ENCODE measurements at regions not wholly inside any gene's neighbourhood (a gene's known extent, or its start where the extent isn't known, plus 50 kb on each side); places are given as distances from the start of the nearest gene placed in this dataset.

- intact Hi-C loops (cut with micrococcal nuclease; ENCODE audit: unreplicated experiment) = no loop called here
- no peaks in the 10 kb centered on the region for H3K79me2 ChIP-seq (ENCODE audit: insufficient read depth, low read depth, low read length)
- no peak overlapping the region for H3K4me2 ChIP-seq (ENCODE audit: low read length)
- H3K4me1 ChIP-seq (ENCODE audit: insufficient read depth, low read length, poor library complexity, severe bottlenecking) = no peaks in the 10 kb centered on the region
- H3K27ac ChIP-seq (ENCODE audit: low read depth, low read length, poor library complexity, severe bottlenecking) = no peak overlapping the region
- H4K20me1 ChIP-seq (ENCODE audit: insufficient read depth, low read length) = no peaks in the 10 kb centered on the region
- POLR2A ChIA-PET = interaction anchor here (0.9 kb wide), 1 partner anchor 8 kb away, joined by 3 read pairs; no protein-coding TSS in a partner anchor
- H2AFZ ChIP-seq (ENCODE audit: low read length) = no peak overlapping the region
- H3K4me3 ChIP-seq (ENCODE audit: low read depth, low read length, poor library complexity, severe bottlenecking) = no peak overlapping the region
- H3K9me2 ChIP-seq (ENCODE audit: insufficient read depth, low read length) = no peaks in the 10 kb centered on the region
- no TSS peak for BruUV-seq (replicated peaks)
- H3K36me3 ChIP-seq (ENCODE audit: insufficient read depth, low read length) = no peaks in the 10 kb centered on the region
- no peaks in the 10 kb centered on the region for H3K9me3 ChIP-seq (ENCODE audit: low read length)
- no peak for DNase-seq (ENCODE audit: low spot score)
- CTCF ChIA-PET (ENCODE audit: unreplicated experiment) = no interaction called here
- TF ChIP-seq EZH2phosphoT487 (IDR thresholded peaks at IDR 0.05; ENCODE audit: borderline replicate concordance, low read depth, low read length) = no peak
- TF ChIP-seq, protein P1, sequence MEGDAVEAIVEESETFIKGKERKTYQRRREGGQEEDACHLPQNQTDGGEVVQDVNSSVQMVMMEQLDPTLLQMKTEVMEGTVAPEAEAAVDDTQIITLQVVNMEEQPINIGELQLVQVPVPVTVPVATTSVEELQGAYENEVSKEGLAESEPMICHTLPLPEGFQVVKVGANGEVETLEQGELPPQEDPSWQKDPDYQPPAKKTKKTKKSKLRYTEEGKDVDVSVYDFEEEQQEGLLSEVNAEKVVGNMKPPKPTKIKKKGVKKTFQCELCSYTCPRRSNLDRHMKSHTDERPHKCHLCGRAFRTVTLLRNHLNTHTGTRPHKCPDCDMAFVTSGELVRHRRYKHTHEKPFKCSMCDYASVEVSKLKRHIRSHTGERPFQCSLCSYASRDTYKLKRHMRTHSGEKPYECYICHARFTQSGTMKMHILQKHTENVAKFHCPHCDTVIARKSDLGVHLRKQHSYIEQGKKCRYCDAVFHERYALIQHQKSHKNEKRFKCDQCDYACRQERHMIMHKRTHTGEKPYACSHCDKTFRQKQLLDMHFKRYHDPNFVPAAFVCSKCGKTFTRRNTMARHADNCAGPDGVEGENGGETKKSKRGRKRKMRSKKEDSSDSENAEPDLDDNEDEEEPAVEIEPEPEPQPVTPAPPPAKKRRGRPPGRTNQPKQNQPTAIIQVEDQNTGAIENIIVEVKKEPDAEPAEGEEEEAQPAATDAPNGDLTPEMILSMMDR (conservative IDR thresholded peaks at IDR 0.05; ENCODE audit: low read length) = no peak
These were observed 277.5 kb upstream of the PPP2R3A start for GRCh38 chr3:135688003-135688402.

GRCh38 chr3:135690664-135691063, 274.9 kb upstream of the PPP2R3A start:
- Histone ChIP-seq H3K4me1 (ENCODE audit: insufficient read depth, low read length, poor library complexity, severe bottlenecking) (no peaks in the 10 kb centered on the region), H2AFZ (ENCODE audit: low read length) (no peak overlapping the region), H3K27ac (ENCODE audit: low read depth, low read length, poor library complexity, severe bottlenecking) (no peak overlapping the region), H3K36me3 (ENCODE audit: insufficient read depth, low read length) (no peaks in the 10 kb centered on the region), H3K79me2 (ENCODE audit: insufficient read depth, low read depth, low read length) (no peaks in the 10 kb centered on the region), H3K4me2 (ENCODE audit: low read length) (no peak overlapping the region), H3K4me3 (ENCODE audit: low read depth, low read length, poor library complexity, severe bottlenecking) (no peak overlapping the region), H3K9me2 (ENCODE audit: insufficient read depth, low read length) (no peaks in the 10 kb centered on the region), H3K9me3 (ENCODE audit: low read length) (no peaks in the 10 kb centered on the region), H4K20me1 (ENCODE audit: insufficient read depth, low read length) (no peaks in the 10 kb centered on the region)
- TF ChIP-seq EZH2phosphoT487 (IDR thresholded peaks at IDR 0.05; ENCODE audit: borderline replicate concordance, low read depth, low read length) = no peak
- TF ChIP-seq, protein P1 (conservative IDR thresholded peaks at IDR 0.05; ENCODE audit: low read length) = no peak
- intact Hi-C loops (cut with micrococcal nuclease; ENCODE audit: unreplicated experiment) = no loop called here
- no TSS peak for BruUV-seq (replicated peaks)
- ChIA-PET POLR2A (no interaction called here), CTCF (ENCODE audit: unreplicated experiment) (no interaction called here)
- DNase-seq (ENCODE audit: low spot score) = no peak

DNA sequence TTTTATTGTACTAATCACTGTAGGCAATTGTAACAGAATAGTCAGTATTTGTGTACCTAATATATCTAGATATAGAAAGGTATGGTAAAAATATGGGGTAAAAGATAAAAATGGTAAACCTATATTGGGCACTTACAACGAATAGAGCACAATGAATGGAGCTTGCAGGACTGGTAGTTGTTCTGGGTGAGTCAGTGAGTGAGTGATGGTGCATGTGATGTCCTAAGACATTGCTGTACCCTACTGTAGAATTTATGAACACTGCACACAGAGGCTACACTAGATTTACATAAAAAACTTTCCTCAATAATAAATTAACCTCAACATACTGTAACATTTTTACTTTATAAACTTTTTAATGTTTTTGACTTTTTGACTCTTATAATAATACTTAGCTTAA, 274.3 kb upstream of the PPP2R3A start:
- CTCF ChIA-PET (ENCODE audit: unreplicated experiment) = no interaction called here

More for the DNA sequence above, 274.3 kb upstream of the PPP2R3A start:
- no peak overlapping the region for H3K27ac ChIP-seq (ENCODE audit: low read depth, low read length, poor library complexity, severe bottlenecking)
- no peaks in the 10 kb centered on the region for H4K20me1 ChIP-seq (ENCODE audit: insufficient read depth, low read length)
- no peak for DNase-seq (ENCODE audit: low spot score)
- POLR2A ChIA-PET = interaction anchor here (0.7 kb wide), 1 partner anchor 122 kb away, joined by 3 read pairs; no protein-coding TSS in a partner anchor
- no peak overlapping the region for H2AFZ ChIP-seq (ENCODE audit: low read length)
- no peak overlapping the region for H3K4me2 ChIP-seq (ENCODE audit: low read length)
- H3K4me3 ChIP-seq (ENCODE audit: low read depth, low read length, poor library complexity, severe bottlenecking) = no peak overlapping the region
- H3K9me3 ChIP-seq (ENCODE audit: low read length) = no peaks in the 10 kb centered on the region
- H3K36me3 ChIP-seq (ENCODE audit: insufficient read depth, low read length) = no peaks in the 10 kb centered on the region
- intact Hi-C loops (cut with micrococcal nuclease; ENCODE audit: unreplicated experiment) = no loop called here
- no peaks in the 10 kb centered on the region for H3K9me2 ChIP-seq (ENCODE audit: insufficient read depth, low read length)
- no peaks in the 10 kb centered on the region for H3K79me2 ChIP-seq (ENCODE audit: insufficient read depth, low read depth, low read length)
- H3K4me1 ChIP-seq (ENCODE audit: insufficient read depth, low read length, poor library complexity, severe bottlenecking) = no peaks in the 10 kb centered on the region
- TF ChIP-seq EZH2phosphoT487 (IDR thresholded peaks at IDR 0.05; ENCODE audit: borderline replicate concordance, low read depth, low read length) = no peak
- TF ChIP-seq, protein P1 (conservative IDR thresholded peaks at IDR 0.05; ENCODE audit: low read length) = no peak
- BruUV-seq (replicated peaks) = no TSS peak

Data from OCI-LY7 (cell line).